ENCODE measurements at regions not wholly inside any gene's neighbourhood (a gene's known extent, or its start where the extent isn't known, plus 50 kb on each side); places are given as distances from the start of the nearest gene placed in this dataset.

- TF ChIP-seq FOXK2 (IDR thresholded peaks at IDR 0.05) (no peak), FOXM1 (IDR thresholded peaks at IDR 0.05; ENCODE audit: borderline replicate concordance) (no peak)
Measured at GRCh38 chr4:175330236-175330635, 412.1 kb downstream of the ADAM29 start.
